ENCODE measurements at regions not wholly inside any gene's neighbourhood (a gene's known extent, or its start where the extent isn't known, plus 50 kb on each side); places are given as distances from the start of the nearest gene placed in this dataset.

DNA sequence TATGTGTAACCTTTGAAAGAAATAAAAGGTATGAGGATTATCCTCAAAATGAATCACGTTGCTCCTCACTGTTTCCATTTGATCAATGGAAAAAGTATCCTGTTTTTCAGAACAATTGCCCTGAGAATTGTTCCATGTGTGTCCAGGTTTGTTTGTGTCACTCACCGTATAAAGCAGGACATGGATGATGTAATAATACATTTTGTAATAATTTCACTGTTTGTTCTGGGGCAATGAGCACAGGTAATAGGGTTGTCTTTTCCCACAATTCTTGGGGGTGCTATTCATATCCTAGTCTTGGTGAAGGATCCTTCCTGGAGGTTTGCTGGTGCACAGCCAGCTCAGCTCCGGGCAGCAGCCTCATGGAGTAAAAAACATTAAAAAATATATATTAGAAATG lies 510.8 kb upstream of the MCTP2 start:
- no peak for DNase-seq (ENCODE audit: low read depth in 2 of 2)

DNA sequence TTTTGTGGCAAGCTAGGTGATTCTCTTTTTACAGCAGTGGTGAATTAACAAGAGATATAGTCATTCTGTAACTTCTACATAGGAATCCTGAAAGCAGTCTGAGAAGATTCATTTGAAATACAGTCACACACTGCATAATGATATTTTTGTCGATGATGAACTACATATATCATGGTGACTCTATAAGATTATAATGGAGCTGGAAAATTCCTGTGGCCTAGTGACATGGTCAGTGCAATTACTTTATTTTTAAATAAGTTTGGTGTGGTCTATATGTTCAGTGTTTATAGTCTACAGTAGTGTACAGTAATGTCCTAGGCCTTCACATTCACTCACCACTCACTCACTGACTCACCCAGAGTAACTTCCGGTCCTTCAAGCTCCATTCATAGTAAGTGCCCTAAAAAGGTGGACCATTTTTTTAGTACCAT lies 511.4 kb upstream of the MCTP2 start:
- DNase-seq (ENCODE audit: low read depth in 2 of 2) = no peak

DNA sequence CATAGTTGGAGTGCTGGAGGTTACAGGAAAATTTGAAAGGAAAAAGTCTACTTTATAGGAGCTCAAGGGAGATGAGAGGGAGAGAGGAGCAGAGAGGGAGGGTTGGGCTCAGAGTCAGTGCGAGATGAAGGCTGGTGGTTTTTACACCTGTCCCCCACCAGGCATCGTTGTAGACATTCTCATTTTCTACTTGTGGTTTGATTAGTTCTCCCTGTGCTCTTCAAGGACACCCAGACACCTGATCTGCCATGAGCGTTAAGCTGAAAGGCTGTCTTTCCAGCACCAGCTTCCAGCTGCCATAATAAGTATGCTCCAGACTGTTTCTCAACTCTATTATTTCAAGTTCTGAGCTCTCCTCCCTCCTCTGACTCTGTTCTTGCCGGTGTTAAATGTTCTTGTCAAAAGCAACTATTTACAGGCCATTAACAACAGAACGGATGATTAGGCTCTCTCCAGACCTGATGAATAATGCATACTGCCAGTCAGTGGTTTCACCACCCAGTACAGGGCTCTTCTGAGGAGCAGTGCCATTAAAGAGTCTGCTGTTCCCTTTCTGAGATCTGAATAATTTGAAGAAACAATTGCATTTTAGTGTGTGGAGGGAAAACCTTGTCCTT lies 514.6 kb upstream of the MCTP2 start:
- DNase-seq (ENCODE audit: low read depth in 2 of 2) = no peak

DNA sequence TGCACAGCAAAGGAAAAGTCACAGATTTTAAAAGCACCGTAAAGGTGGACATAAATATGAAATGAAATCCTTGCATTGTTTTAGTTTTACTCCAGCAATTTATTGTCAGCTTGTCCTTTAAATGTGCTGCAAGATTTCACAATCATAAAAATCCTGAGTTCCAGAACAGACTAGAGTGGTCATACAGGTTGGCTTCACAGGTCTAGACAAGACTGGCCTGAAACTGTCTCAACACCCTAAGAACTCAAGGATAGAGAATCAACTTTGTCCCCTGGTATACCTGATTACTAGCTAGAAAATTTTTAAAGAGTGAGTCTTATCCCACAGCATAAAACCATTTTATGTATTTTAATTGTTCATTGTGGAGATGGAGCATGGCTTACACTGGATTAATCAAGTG lies 521.7 kb upstream of the MCTP2 start:
- DNase-seq (ENCODE audit: low read depth in 2 of 2) = no peak

DNA sequence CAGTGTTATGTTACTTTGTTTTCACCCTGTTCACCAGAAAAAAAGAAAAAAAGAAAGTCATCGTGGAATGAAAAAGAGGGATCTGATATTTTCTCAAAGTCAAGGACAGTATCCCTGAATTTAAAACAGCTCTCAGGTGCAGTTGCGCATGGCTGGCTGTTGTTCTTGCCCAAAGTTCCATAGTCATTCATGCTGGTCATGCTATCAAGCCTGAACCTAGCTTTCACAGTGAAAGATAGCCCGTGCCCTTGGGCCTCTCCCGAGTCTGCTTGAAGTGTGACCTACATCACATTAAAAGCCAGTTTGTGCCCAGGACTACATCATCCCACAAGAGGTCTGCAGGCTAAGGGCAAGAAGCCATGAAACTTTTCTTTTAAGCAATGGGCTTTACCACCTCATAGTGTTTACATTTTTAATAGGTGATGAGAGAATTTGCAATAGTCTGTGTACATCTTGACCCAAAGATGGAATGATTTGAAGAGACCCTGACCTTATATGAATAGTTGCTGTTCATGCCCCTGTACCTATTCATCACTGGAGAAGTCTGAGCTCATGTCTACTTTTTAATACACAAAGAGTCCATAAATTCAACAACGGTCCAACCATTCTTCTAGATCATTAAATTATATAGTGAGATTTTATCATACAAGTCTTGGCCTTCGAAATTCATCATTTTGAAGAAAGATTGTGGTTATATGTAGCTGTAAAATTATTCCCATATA lies 522.5 kb upstream of the MCTP2 start:
- no peak for DNase-seq (ENCODE audit: low read depth in 2 of 2)

DNA sequence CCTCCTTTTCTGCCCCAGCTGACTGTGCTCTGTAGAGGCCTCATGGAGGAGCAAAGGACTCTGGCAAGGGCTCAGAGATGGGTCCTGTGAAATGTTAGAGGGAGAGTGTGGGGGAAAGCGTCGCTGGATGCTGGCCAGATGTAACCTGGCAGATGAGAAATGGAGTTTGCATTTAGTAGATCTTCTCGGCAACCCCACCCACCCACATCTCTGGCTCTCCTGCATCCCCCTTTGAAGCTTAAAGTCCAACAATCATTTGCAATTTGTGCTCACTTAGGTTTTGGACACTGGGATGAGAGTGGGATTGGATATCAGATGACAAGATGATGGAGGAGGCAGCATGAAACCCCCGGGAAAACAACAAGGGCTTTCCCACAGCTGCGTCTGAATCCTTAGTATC lies 523.6 kb upstream of the MCTP2 start:
- no peak for DNase-seq (ENCODE audit: low read depth in 2 of 2)

DNA sequence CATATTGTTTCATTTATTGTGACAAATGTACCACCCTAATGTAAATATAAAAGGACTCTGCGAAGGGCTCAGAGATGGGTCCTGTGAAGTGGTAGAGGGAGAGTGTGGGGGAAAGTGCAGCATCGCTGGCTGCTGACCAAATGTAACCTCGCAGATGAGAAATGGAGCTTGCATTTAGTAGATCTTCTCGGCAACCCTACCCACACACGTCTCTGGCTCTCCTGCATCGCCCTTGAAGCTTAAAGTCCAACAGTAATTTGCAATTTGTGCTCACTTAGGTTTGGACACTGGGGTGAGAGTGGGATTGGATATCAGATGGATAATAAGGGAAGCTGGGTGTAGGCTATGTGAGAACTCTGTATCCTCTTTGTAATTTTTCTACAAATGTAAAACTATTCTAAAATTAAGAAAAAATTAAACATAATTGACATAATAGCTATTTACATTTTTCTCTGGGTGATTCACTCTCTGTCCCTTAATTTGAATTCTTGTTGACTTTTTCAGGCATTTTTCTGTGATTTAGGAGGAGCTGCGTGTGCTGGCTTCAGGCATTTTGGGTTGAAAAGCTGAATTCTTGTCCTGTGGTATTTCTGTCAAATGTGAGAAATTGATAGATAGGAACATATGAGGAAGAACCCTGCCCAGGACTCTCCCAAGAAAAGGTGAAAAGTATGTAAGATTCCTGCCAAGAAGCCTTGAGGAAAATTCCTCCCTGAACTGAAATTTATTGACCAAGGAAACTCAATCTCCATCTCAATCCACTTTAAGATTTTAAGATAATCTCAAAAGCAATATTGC lies 524.7 kb upstream of the MCTP2 start:
- DNase-seq (ENCODE audit: low read depth in 2 of 2) = no peak

DNA sequence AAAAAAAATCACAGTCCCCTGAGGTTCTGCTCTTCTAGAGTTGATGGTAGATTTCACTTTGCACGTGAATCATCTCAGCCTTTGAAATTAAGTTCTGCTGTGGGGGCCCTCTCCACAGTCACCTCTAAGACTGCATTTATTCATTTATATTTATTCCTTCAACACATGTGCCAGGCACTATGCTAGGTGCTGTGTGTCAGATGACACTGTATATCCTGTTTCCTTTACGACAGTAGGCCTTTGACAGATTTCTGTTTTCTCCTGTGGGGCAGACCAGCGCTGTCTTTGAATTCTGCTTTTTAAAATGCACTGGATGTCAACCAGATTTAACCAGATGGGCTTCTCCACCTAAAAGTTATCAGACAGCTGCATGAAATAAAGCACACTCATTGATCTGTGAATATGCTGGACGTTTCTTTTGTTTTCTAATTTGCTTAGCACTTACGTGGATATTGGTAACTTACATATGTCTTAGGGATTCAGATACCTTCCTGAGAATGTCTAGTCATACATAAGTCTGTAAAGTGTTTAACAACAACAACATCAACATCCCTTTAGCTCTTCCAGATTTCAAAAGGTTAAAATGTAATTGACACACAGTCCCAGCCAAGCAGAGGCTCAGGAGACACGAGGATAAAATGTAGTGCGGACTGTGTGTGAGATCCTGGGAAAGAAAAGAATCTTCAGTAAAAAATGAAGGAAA lies 525.5 kb upstream of the MCTP2 start:
- DNase-seq (ENCODE audit: low read depth in 2 of 2) = no peak

DNA sequence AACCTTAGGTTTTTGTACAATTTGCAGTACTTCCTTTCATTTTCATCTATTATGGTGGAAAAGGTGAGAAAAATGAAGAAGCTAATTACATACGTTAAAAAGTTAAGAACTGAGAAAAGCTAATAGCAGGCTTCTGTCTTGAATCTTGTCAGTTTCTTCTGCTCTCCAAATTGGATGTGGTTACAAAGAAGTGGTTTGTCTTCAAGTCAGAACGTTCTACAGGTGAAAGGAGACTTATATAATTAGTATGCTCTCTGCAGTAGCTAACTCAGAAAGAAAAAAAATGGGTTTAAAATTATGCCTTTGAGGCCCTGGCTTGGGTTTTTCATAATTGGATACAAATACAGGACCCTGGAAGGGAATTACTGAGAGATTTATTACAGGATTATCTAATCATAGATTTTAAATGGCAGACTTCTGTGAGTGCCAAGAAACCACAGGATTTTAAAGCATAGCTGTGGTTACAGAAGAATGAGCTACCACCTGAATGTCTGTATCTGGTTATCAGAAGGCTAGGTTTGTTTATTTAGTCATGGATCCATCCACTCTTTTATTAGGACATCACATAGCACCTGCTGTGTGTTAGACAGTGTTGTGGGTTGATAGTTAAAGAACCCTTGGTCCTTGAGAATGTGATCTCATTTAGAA lies 528.1 kb upstream of the MCTP2 start:
- no peak for DNase-seq (ENCODE audit: low read depth in 2 of 2)

DNA sequence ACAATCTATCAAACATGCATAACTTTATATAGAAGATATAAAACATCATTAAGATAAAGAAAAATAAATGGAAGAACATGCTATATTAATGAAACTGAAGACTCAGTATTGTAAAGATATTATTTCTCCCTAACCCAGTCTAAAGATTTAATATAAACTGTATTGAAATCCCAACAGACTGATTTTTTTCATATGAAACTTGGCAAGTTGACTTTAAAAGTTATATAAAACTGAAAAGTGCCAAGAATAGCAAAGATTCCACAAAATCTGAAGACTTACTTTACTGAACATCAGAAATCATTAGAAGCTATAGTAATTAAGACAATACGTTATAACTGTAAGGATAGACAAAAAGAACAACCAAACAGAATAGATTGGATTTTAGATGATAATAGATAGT lies 531.3 kb upstream of the MCTP2 start:
- DNase-seq (ENCODE audit: low read depth in 2 of 2) = no peak

DNA sequence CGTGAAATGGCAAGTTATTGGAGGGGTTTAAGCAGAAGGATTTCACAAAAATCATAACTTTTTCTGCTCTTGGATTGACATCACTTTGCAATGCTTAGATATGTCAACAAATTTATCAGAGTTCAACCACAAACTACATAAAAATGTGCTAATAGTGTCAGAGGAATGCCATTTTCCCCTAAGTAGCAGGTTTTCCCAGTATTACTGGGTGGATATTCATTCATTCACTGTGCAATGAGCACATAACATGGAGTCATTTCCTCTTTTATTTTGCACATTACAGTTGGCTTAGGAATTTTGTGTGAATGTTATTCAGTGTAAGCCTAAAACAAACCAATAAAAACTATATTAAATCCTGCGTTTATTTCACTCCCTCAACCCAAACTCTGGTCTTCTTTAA lies 537.3 kb upstream of the MCTP2 start:
- DNase-seq (ENCODE audit: low read depth in 2 of 2) = no peak

DNA sequence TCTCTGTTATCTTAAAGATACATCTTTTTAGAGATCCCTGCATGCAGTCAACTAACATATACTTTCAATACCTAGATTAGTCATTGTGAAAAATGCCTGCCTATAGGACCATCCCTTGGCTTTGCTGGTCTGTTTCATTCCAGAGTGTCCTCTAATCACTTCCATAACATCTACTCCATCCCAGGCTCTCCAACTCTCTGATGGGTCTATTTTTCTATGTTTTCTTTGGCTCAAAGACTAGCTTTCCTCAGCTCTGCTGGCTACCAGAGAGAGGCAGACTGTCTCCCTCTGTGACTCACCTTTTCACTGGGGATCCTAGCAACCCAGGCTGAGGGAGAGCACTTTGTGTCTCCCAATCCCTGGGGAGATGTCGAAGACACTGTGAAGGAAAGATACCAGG lies 547.7 kb upstream of the MCTP2 start:
- no peak for DNase-seq (ENCODE audit: low read depth in 2 of 2)

DNA sequence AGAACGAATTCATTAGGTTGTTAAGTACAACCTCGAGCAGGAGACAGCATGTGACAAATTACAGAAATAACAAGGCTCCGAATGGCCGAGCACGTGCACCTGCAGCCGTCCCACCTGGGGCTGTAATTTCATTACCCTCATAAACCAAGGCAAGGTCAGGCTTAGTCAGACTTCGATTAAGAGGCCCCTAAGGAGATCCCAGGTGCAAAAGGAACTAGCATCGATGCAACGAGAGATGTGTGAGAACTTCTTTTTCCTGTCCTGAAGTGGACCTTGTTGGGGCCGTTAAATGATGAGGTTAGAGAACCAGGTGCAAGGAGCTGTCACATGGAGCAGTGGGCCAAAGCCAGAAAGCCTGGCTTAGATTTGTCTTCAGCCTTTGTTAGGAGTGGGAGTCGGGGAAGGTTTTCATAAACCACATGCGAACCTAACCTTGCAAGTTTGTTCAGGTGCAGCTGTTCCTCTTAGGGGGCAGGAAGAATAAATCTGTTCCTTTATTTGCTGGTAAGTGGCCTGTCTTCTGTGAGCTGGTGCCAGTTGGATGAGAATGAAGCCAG lies 559.9 kb upstream of the MCTP2 start:
- DNase-seq (ENCODE audit: low read depth in 2 of 2) = no peak

DNA sequence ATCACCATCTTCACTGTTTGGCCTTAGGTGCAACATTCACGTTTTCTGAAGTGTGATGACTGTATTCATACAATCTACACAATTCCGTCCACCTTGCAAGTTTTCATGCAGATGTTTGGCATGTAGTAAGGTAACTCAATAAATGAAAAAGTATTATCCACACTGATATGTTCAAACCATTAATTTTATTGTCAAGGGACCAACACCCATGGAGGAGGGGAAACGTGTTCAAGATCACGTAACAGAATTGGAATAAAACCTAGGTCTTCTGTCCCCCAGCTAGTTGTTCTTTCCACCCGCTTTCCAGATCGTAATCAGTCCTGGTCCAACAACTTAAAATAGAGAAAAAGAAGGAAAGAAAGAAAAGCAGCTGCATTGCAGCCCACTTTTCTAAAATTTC lies 560.4 kb upstream of the MCTP2 start:
- DNase-seq (ENCODE audit: low read depth in 2 of 2) = no peak

DNA sequence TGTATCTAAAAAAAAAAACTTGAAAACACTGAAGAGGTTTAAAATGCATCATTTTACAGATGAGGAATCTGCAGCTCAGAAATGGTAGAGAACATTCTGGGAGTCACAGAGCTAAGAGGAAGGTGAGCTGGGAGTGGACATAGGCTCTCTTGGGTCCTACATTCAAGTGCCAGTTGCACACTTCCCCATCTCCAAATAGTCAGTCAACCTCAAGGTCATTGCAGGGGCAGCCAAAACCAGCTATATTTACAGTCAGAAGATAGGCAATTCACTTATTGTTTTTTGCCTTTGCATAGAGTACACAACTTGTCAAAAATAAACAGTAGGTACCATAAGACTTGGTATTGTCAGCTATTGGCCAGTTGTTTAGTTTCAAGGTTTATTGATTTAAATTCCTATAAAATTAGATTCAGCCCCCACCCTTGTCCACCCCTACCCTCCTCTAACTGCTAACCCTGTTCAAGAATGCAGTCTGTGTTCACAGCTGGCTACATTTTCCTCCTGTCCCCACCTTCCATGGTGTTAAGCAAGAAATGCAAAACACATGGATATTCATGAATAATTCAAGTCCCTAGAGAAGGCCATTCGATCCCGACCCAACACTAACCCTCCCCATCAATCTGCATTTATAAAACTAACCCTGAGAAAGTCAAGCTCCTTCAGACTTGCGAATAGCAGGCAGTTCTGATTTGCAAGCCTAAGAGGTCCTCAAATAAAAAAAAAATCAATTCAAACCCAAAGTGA lies 567.0 kb upstream of the MCTP2 start:
- DNase-seq (ENCODE audit: low read depth in 2 of 2) = no peak

DNA sequence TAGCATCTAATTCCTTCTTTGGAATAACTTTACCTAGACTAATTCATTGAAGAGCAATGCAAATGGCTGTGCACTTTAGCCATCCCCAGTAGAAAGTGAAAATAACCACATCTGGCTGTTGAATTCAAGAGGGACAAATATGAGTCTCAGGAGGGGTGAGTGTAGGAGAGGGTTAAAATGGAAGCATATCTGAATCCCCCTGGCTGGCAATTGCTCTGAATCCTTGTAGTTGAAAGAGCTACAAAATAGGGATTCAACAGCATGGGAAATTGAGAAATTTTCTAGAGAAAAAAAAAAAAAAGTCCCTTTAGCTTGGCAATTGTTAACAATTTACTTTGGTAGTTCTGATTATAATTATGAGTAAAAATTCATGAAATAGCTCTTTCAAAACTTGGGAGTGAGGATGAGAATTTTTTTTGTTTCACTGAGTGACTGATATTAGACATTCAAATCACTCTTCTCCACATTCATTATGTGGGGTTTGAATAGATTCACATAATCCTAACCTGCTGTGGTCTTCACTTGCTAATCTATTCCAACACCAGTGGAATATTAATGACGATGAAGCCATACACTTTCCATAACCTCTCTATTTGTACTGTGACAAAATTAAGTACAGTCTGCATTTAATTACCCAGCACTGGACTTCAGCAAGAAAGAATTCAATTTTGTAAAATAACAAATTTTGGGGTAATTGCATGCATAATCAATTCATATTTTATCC lies 569.0 kb upstream of the MCTP2 start:
- DNase-seq (ENCODE audit: low read depth in 2 of 2) = no peak

DNA sequence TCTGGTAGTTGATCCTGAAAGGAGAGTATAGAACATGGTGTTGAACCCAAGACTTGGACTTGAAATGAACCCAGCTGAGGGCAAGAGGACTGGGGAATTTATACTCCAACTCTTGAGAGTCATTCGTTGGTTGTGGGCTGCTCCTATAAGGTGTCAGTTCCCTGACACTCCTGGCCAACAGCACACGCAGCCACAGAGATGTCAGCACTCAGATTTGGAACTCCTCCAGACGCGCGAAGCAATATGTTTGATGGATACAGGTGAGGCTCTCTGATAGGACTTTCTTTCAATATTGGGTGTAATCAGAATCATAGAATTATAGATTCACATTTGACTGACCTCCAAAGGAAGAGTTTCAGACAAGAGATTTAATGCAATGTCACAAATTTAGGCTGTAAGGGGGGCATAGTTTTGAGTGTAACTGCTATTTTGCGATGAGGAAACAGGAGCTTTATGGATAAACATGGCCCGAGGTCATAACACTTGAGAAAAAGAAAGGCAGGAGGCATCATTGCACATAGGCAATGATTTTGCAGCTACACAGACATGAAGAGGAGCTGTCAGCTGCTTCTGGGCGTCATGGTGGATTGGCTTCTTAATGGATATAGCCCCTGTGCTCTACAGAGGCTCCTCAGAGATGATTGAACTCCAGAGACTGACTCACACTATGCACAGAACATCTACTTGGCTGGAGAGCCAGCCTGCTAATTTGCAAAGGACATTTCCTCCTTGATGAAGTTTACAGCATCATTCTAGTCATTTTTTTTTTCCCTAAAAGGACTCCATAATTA lies 569.2 kb upstream of the RGMA start:
- DNase-seq (ENCODE audit: low read depth in 2 of 2) = no peak

DNA sequence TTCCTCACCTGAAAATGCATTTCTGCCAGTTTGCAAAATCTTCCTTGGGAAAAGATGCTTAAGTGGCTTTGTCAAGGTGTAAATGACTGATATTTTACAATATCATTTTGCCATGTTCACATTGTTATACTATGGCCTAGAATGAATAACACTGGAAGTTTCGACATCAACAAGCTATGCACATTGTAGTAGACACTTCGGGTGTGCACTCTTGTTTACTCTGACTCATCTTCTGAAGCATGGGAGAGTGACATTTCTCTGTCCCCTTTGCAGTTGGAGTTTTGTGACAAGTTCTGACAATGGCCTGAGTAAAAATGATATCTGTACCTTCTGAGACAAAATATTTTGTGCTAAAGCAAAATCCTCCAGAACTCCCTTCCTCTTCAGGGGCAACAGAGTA lies 567.0 kb upstream of the RGMA start:
- DNase-seq (ENCODE audit: low read depth in 2 of 2) = no peak

DNA sequence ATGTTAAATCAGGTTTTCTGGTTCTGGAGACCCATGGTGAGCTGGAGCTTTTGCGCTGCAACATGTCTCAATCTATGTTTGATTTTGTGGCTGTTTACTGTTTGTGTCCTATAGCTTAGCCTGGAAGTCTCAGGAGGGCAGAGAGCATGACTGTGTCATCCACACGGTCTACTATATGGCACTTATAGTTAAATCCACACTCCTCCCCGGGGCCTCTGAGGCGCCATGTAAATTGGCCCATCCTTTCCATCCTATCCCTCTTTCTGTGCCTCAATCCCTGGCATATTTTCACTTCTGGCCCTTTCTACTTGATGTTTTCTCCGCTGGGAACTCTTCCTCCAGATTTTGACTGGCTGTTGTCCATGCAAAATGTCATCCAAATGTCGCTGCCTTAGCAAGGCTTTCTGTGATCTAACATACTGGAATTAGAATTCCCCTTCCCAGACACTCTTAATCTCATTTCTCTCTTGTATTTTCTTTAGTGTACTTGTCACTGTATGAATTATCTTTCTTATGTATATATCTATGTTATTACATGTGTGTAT lies 560.8 kb upstream of the RGMA start:
- DNase-seq (ENCODE audit: low read depth in 2 of 2) = no peak

All from stimulated activated CD8-positive, alpha-beta memory T cell treated with anti-CD3 and anti-CD28 coated beads, Interleukin-15, amount 100 ng/mL, for 4 hours (primary cell).